HG03469 (cell line): ENCODE measurements at regions not wholly inside any gene's neighbourhood (a gene's known extent, or its start where the extent isn't known, plus 50 kb on each side); places are given as distances from the start of the nearest gene placed in this dataset.
A peak's percentile ranks its signal among the peaks of the same experiment; 100 is the strongest.
"Not testable (repeated sequence)": the region's sequence is repeated elsewhere in the genome, so short reads cannot be mapped to it uniquely, and the experiment has no call there.

Experiments
- ATAC-seq: cut with Tn5 transposase; IDR thresholded peaks from one replicate; pipeline ENCODE4 v1.9.1; 2021; ENCODE audit warnings: mild to moderate bottlenecking, moderate library complexity, moderate number of reproducible peaks; ENCODE audit not compliant: unreplicated experiment

DNA sequence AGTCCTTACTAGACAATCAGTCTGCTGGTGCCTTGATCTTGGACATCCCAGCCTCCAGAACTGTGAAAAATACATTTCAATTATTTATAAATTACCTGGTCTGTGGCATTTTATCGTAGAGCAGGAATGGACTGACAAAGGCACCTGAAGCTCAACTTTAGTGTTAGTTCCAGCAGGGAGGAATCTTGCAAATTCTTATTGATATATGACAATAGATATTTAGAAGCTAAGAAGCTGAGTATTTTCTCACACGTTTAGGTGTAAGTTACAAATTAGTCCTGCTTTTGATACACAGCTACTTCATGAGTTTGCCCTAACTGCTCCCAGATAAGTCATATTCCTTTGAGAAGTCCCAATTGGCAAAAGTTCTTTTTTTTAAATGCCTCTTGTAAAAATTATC is 138.0 kb upstream of the ZNF217 start:
- no peak for ATAC-seq

DNA sequence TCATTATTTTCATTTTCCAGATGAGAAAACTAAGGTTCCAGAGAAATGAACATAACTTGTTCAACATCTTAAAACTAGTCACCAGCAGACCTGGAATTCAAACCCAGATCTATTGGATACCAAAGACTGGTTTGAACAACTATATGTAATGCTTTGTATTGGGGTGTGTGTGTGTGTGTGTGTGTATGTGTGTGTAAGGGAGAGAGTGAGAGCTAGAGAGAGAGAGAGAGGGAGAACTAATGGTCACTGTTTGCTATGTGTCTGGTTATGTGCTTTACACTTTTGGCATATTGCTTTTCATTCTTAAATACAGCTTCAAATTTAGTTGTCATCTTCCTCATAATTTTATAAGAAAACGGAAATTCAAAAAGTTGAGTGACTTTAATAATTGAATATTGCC is 134.7 kb upstream of the ZNF217 start:
- no peak for ATAC-seq

DNA sequence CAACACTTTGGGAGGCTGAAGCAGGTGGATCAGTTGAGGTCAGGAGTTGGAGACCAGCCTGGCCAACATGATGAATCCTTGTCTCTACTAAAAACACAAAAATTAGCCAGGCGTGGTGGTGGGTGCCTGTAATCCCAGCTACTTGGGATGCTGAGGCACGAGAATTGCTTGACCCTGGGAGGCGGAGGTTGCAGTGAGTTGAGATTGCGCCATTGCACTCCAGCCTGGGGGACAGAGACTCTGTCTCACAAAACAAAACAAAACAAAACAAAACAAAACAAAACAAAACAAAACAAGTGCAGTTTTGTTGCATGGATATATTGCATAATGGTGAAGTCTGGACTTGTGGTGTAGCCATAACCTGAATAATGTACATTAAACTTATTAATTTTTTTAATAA is 133.6 kb upstream of the ZNF217 start:
- ATAC-seq = not testable (repeated sequence)

DNA sequence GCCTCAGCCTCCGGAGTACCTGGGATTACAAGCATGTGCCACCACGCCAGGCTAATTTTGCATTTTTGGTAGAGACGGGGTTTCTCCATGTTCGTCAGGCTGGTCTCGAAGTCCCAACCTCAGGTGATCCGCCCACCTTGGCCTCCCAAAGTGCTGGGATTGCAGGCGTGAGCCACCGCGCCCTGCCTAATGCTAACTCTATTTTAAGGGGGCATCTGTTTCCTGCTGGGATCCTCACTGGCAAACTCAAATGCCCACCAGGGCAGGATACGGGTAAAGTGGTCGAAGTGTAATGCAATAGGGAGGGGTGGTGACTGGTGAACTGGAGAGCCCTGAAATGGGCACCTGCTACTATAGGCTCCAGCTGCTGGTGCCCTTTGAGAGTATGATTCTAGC is 131.9 kb upstream of the ZNF217 start:
- no peak for ATAC-seq

DNA sequence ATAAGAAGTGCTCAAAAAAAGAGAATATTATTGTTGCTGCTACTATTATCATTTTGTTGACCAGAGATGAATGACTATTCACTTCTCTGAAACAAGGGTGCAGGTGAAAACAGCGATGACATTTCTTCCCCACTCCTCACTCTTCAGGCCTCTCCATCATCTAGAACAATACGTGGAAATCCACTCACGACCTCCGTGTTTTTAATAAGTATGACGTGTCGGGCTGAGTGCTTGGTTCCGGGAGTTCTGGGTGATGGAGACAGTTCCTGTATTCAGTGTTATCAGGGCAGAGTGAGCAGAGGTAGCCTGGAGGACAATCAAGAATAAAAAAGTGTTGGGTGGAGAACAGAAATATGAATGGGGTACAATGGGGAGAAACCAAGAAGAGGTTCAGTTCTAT is 130.0 kb upstream of the ZNF217 start:
- ATAC-seq = no peak

DNA sequence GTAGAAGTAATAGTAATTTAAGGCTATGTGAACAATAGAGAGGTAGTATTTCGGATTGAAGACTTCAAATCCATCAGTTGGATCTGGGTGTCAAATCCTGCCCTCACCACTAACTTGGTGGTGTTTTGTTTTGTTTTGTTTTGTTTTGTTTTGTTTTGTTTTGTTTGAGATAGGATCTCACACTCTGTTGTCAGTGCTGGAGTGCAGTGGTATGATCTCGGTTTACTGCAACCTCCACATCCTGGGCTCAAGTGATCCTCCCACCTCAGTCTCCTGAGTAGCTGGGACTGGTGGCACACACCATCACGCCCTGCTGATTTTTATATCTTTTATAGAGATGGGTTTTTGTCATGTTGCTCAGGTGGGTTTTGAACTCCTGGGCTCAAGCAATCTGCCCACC is 129.4 kb upstream of the ZNF217 start:
- ATAC-seq = no peak

DNA sequence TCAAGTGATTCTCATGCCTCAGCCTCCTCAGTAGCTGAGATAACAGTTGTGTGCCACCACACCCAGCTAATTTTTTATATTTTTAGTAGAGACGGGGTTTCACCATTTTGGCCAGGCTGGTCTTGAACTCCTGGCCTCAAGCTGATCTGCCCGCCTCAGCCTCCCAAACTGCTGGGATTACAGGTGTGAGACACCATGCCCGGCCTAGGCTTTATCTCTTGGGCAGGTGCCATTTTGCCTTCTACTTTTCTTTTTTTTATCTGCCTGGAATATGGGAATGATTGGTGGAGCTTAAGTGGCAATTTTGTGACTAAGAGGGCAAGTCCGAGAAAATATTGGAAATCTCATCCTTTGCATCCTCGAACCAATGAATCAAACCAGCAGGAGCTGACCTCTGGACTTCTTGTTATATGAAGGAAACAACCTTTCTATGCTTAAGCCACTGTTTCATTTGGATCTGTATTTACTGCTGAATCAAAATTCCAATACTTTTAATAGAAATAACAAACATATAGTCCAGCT is 128.9 kb upstream of the ZNF217 start:
- no peak for ATAC-seq

DNA sequence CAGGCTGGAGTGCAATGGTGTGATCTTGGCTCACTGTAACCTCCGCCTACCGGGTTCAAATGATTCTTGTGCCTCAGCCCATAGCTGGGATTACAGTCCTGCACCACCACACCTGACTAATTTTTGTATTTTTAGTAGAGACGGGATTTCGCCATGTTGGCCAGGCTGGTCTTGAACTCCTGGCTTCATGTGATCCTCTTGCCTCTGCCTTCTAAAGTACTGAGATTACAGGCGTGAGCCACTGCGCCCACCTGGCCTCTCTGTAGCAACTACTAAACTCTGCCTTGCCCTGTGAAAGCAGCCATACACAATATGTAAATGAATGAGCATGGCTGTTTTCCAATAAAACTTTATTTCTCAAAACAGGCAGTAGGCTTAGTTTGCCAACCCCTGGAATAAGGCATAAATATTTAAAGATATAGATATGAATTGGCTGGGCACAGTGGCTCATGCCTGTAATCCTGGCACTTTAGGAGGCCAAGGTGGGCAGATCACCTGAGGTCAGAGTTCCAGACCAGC is 127.9 kb upstream of the ZNF217 start:
- ATAC-seq = not testable (repeated sequence)

DNA sequence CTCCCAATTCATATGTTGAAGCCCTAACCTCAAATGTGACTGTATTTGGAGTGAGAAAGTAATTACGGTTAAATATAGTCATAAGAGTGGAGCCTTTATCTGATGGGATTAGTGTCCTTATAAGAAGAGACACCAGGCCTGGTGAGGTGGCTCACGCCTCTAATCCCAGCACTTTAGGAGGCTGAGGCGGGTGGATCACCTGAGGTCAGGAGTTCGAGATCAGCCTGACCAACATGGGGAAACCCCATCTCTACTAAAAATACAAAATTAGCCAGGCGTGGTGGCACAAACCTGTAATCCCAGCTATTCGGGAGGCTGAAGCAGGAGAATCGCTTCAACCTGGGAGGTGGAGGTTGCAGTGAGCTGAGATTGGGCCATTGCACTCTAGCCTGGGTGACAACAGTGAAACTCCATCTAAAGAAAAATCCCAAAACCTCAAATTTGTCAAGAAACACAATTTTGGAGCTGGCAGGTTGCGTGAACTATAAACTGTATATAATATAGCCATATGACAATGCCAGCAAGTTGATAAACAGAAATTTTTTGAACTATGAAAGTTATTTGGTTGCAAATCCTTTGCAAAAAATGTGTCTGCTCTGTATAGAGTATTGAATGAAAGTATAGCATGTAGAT is 125.6 kb upstream of the ZNF217 start:
- not testable (repeated sequence) for ATAC-seq

DNA sequence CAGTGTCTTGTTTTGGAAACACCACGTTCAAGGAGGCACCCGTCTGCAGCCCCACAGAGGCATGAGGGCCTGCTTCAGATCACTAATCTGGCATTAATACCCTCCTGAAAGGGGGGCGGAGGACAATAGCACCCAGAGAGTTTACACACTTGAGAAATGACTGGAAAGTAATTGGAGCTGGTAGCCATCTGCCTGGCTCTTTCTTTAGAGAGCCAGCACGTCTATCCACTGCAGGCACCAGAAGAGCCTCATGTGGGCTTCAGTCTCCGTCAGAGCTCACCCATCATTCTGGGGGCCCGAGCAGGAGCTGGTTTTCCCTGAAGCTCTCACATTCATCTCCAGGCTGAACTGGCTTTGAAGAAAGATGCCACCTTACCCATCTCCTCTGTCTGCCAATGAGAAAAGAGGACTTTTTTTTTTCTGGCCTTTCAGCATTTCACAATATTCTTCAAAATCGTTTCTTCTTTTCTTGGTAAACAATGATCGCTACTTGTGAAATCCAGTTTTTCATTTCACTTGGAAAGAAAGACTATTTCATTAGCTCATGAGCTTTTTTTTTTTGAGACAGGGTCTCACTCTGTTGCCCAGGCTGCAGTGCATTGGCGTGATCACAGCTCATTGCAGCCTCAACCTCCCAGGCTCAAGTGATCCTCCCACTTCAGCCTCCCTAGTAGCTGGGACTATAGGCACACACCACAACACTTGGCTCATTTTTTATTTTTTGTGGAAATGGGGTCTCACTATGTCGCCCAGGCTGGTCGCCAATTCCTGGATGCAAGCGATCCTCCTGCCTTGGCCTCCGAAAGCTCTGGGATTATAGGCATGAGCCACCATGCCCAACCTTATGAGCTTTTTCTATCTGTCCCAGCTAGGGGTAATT is 124.7 kb upstream of the ZNF217 start:
- no peak for ATAC-seq

DNA sequence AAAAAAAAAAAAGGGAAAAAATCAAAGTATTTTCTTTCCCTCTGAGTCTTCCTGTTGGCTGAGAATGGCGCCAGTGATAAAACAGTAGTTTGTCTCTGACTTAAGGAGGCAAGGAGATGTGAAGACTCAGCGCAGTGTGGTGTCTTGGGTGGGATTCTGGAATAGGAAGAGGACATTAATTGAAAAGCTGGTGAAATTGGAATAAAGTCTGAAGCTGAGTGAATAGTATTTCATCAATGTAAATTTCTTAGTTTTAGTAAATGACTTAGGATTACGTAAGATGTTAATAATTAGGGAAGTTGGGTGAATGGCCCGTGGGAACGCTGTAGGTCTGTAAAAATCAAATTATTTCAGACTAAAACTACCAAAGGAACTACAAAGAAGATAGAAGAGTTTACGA is 122.8 kb upstream of the ZNF217 start:
- no peak for ATAC-seq

DNA sequence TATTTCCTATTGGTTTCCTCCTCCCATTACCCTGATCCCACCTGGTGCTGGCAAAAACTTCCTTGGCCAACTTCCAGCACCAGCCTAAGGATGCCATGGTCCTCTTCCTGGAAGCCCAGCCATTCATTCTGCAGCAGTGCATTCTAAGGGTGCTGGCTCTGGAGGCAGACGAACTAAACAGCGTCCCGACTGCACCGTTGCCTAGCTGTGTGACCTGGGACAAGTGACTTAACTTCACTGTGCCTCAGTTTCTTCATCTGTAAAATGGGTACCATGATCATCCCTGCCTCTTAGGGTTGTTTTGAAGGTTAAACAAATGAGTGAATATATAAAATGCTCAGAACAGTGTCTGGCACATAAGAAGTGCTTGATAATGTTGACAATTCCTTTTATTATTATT is 120.9 kb upstream of the ZNF217 start:
- no peak for ATAC-seq

DNA sequence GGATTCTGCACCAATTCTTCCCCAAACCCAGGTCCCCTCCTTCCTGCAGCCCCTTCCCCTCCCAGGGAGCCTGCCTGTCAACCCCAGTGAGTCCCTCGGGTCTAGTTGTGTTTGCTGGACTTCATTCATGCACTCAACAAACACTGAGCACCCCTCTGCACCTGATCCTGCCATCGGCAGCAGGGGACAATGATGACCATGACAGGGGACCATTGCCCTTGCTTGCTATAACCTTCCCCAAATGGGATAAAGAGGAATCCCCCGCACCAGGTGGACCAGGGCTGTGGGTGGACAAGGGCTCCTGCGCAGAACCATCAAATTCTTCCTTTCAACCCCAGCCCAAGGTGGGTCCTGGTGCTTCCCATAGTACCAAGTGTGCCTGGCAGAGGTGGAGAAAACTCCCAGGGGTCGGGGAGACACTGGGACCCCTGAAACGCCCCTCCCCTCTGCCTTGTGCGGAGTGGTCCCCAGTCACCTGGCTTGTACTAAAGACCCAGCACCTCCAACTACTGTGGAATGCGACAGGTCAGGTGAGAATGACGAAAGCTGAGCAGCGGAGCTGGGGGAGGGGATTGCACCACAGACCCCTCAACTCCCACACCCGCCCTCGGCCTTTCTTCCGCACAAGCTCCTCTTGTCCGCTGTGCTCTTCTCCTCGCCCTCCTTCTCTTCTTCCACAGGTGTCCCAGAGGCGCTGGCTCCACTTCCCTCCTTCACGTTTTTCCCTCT is 119.9 kb upstream of the ZNF217 start:
- no peak for ATAC-seq

DNA sequence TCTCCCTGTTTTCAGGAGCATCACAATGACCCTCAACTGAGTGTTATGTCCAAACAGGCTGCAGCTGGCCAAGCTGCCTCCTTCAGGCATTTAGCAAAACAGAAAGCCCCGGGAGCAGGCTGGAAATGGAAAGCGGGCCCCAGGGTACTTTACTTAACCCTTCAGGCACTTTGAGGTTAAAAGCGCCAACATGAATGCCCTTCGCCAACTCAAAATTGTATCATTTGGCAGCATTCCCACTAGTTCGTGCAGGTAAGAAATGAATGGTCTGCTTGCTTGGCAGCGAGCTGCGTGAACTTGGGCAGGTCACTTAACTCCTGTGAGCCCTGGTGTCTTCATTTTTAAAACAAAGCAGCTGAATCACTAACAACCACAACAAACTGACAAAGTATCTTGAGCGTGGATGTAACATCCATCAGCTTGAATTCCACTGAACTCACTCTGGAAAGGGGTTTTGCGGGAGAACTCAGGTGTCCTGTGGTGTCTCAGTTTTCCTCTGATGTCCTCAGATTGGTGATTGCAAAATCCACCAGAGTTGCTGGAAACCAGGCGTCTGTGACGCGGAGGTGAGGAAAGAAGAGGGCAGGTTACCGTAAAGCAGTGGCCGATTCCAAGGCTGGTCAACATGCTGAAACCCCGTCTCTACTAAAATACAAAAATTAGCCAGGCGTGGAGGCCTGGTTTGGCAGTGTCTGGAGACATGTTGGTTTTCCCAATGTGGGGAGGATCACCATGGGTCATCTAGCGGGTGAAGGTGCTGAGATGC is 118.8 kb upstream of the ZNF217 start:
- ATAC-seq = no peak

DNA sequence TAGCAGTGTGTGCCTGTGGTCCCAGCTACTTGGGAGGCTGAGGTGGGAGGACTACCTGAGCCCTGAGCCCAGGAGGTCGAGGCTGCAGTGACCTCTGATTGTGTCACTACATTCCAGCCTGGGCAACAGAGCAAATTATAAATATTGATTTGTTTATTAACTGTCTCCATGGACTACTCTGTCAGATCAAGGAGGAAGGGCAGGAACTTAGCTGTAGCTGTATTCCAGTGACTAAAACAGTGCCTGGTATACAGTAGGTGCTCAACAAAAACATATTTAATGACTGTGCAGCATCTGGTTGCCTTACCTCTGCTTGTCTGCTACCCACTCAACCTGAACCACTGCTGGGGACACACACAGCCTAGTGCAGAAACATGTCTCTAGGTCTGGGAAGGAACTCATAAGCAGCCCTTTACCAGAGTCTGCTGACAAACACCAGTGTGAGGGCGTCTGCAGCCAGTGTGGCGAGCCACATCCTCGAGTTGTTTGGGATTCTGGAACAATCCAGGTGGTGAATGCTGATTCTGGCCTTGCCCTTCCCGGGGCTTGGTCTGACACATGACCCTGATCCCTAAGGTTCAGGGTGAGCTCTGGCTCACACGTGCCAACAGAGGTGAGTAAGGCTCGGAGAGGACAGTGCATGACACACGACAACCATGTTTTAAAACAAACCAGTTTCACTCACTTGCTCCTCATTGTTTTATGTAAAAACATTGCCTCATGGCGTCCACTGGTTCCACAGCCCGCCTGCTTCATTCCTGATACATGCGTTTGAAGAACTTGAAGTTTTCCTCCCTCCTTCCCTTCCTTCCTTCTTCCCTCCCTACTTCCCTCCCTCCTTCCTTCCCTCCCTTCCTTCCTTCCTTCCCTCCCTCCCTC is 117.9 kb upstream of the ZNF217 start:
- ATAC-seq = no peak

DNA sequence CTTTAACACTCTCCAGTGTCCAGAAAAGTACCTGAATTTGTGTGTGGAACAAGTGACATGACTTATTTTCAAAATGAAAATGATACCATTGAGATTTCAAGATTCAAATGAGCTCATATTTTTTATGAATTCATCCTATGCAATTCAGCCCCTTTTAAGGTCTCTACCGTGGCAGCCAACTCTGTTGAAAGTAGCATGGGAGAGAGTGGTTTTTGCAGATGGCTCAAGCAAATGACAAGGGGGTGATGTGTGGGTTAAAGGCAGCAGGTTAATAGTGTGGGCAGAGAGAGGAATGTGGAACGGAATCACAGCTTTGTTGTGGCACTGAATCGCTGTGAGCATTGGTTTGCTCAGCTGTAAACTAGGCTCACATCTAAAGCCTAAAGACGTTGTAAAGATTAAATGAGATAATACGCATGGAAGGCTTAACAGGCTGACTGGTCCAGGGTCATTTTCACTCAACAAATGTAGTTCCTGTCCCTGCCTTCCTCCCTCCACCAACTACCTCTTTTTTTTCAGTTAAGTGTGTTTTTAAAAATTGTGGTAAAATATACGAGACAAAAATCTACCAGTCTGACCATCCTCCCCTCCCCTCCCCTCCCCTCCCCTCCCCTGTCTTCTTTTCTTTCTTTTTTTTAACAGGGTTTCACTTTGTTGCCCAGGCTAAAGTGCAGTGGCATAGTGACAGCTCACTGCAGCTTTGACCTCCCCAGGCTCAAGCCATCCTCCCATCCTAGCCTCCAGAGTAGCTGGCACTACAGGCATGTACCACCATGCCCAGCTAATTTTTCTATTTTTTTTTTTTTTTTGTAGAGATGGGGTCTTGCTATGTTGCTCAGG is 114.7 kb upstream of the ZNF217 start:
- peak; percentile 43 for ATAC-seq

DNA sequence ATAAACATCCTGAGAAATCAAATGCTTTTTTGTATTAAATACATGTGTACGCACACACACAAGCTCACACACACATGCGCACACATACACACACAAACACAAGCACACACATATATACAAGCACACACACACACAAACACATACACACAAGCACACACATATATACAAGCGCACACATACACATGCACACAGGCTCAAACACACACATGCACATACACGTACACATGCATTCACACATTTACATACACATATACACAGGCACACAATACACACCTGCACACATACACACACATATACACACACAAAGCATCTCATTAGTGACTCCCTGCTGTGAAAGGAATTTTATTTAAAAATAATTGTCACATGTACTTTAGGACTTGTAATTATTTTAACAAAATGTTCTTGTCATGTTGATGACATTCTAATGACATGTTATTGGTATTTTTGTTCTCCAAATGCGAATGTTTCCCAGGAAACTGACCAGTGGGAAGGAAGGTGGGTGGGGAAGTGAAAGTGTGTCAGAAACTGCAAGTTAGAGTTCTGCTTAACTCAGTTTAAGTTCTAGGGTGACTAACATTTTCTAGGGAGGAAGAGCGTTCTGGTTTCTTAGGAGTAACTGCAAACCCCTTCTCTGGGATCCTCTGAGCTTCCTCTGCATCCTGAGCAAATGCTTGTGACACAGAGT is 113.9 kb upstream of the ZNF217 start:
- ATAC-seq = peak; percentile 20
